ENCODE measurements at regions not wholly inside any gene's neighbourhood (a gene's known extent, or its start where the extent isn't known, plus 50 kb on each side); places are given as distances from the start of the nearest gene placed in this dataset.

- TF ChIP-seq CTCF (IDR thresholded peaks at IDR 0.05; ENCODE audit: insufficient read depth, low read length, poor library complexity, severe bottlenecking): no peak
- TF ChIP-seq EZH2phosphoT487 (conservative IDR thresholded peaks at IDR 0.05; ENCODE audit: low read length): no peak
These were observed 94.2 kb upstream of the EFEMP1 start for GRCh38 chr2:56017784-56018183.
